Astrocyte of the cerebellum (primary cell): ENCODE measurements at regions not wholly inside any gene's neighbourhood (a gene's known extent, or its start where the extent isn't known, plus 50 kb on each side); places are given as distances from the start of the nearest gene placed in this dataset.

Source experiments
- DNase-seq: peaks from one replicate; pipeline ENCODE4 v3.0.0-alpha.2; 2011; ENCODE audit warnings: low read depth
- H3K4me3 ChIP-seq: 2 replicates; pipeline ENCODE4 v1.5.1; 2011; ENCODE audit warnings: mild to moderate bottlenecking, low read depth, low read length, moderate library complexity
- CTCF ChIP-seq: IDR thresholded peaks from 2 replicates; pipeline ENCODE4 v1.5.1; 2012; ENCODE audit warnings: low read length, low read depth, moderate library complexity, mild to moderate bottlenecking; ENCODE audit errors: missing control alignments
- in situ Hi-C: cut with HindIII; loops from 2 replicates; pipeline ENCODE4 v1.10.0; 2017; ENCODE audit warnings: low sequenced_read_pairs

- in situ Hi-C loops: no loop called here
- no peak for DNase-seq
- no peak for TF ChIP-seq CTCF
- H3K4me3 ChIP-seq: no peak overlapping the region
Measured at GRCh38 chr12:14284184-14284722, 81.2 kb upstream of the ATF7IP start.

GRCh38 chr12:14289601-14290000, 75.9 kb upstream of the ATF7IP start:
- no peak for TF ChIP-seq CTCF
- DNase-seq: no peak
- in situ Hi-C loops: no loop called here
- no peak overlapping the region for H3K4me3 ChIP-seq

GRCh38 chr12:14290951-14291350, 74.5 kb upstream of the ATF7IP start:
- DNase-seq: no peak
- no peak for TF ChIP-seq CTCF
- in situ Hi-C loops: no loop called here
- H3K4me3 ChIP-seq: no peak overlapping the region

- in situ Hi-C loops: no loop called here
- H3K4me3 ChIP-seq: no peak overlapping the region
- TF ChIP-seq CTCF: no peak
- no peak for DNase-seq
Measured at GRCh38 chr12:14303661-14304155, 61.8 kb upstream of the ATF7IP start.

GRCh38 chr12:14307004-14307403, 58.5 kb upstream of the ATF7IP start:
- H3K4me3 ChIP-seq: no peak overlapping the region
- in situ Hi-C loops: no loop called here
- DNase-seq: no peak
- no peak for TF ChIP-seq CTCF

- no peak overlapping the region for H3K4me3 ChIP-seq
- in situ Hi-C loops: no loop called here
- TF ChIP-seq CTCF: no peak
- DNase-seq: no peak
Measured at GRCh38 chr12:14308516-14308915, 57.0 kb upstream of the ATF7IP start.

GRCh38 chr12:14310866-14311265, 54.6 kb upstream of the ATF7IP start:
- in situ Hi-C loops: no loop called here
- no peak for DNase-seq
- no peak for TF ChIP-seq CTCF
- H3K4me3 ChIP-seq: no peak overlapping the region
